ENCODE measurements at regions not wholly inside any gene's neighbourhood (a gene's known extent, or its start where the extent isn't known, plus 50 kb on each side); places are given as distances from the start of the nearest gene placed in this dataset.

GRCh38 chr7:81162234-81162633, 243.4 kb upstream of the SEMA3C start:
- TF ChIP-seq SUZ12 (IDR thresholded peaks at IDR 0.05; ENCODE audit: extremely low read depth, insufficient read depth, insufficient read length) (no peak), YY1 (IDR thresholded peaks at IDR 0.05; ENCODE audit: insufficient read depth, insufficient read length) (no peak)
